ENCODE measurements at regions not wholly inside any gene's neighbourhood (a gene's known extent, or its start where the extent isn't known, plus 50 kb on each side); places are given as distances from the start of the nearest gene placed in this dataset.

DNA sequence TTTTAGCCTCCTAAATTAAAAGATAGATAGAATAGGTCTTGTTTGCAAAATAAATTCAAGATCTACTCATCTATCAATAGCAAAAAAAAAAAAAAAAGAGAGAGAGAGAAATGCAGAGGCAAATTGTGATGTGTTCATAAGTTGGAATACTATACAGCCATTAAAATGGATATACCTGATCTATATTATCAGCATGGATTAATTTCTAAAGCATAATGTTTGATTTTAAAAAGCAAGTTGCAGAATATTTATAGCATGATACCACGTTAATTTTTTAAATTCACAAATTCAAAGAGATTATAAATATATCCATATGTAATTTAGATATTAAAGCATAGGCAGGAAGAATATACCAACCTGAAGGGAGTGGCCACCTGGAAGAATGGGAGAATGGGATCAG, 114.9 kb upstream of the PTPRT start:
- DNase-seq, result no peak

- DNase-seq, result no peak
Observed at GRCh38 chr20:43302936-43303335, 113.2 kb upstream of the PTPRT start.

GRCh38 chr20:43300901-43301300, 111.2 kb upstream of the PTPRT start:
- no peak for DNase-seq

DNA sequence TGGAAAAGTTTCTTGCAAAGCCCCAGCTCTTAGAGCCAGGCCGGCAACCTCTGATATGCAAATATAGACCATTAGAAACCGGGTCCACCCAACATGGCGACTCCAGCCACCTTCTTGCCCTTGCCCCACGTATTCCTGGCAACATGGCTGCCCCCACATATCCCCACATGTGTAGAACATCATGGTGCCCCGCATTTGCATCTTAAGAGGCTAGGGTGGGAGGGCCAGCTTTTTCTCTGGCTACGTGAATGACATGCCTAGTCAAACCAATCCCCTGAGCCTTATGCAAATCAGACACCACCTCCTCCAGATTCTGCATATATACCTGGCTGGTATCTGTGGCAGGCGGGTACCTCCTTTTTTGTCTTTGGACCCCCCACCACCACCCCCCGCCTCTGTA, 106.1 kb upstream of the PTPRT start:
- no peak for DNase-seq

- DNase-seq, result no peak
Observed at GRCh38 chr20:43295263-43295662, 105.6 kb upstream of the PTPRT start.

- DNase-seq, result no peak
Observed at GRCh38 chr20:43294031-43294430, 104.3 kb upstream of the PTPRT start.

DNA sequence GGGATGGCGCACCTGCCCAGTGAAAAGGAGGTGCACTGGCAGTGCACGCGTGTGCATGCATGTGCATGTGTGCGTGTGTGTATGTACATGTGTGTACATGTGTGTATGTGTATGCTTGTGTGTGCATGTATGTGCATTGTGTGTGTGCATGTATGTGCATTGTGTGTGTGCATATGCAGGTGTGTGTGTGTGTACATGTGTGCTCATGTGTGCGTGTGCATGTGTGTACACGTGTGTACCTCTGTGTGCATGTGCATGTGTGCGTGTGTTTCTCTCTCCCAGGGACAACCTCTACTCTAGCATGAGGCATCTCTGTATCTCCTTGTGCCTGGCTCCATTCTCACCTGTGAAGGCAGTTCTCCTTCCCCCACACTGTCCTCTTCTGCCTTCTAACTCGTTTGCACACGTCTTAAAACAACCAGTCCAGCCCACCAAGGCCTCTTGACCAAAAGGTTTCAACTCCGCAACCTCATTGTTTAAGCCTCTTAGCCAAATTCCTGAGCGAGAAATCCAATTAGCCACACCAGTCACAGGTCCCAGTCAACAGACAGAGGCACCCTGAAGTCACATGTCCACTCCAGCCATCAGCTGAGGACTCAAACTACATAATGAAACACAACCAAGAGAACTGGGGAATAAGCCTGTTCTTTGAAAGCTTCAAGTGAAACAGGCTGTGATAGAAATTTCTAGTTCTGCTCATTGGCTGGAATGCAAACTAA, 103.5 kb upstream of the PTPRT start:
- no peak for DNase-seq

DNA sequence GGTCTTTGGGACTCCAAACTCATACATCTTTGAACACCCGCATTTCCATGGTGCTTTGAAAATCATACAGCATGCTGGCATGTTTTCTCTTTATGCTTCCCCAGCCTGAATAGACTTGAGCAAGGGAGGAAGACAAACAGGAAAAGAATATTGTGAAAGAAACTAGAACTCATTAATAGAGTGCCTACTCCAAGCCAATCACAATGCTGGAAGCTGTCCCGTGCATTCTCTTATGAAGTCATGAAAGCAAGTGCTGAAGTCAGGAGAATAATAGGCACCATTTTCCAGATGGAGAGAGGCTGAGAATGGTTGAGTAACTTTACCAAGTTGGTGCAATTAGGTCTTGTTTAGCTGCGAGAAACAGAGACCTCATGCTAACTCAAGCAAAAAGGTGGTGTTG, 102.5 kb upstream of the PTPRT start:
- no peak for DNase-seq

- DNase-seq, result no peak
Observed at GRCh38 chr20:43287637-43288036, 97.9 kb upstream of the PTPRT start.

GRCh38 chr20:43285170-43285569, 95.5 kb upstream of the PTPRT start:
- no peak for DNase-seq

- DNase-seq, result no peak
Observed at GRCh38 chr20:43284486-43284885, 94.8 kb upstream of the PTPRT start.

DNA sequence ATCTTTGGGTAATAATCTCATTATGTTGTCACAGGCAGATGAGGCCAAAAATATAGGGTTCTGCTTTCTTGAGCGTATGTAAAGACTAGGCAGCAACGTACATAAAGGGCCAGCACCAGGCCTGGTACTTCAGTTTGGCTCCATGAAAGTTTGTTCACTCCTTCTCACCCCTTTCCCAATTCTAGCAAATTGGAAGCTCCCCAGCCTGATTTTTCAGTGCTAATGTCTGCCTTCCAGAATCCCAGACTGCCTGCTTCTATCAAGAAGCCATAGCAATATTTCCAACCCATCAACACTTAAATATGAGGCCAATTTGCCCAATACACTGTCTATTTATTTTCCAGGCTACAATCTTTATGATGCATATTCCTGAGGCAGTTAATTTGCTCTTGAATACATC, 93.4 kb upstream of the PTPRT start:
- no peak for DNase-seq

GRCh38 chr20:43271980-43272379, 82.3 kb upstream of the PTPRT start:
- DNase-seq, result no peak

- DNase-seq, result no peak
Observed at GRCh38 chr20:43265449-43265848, 75.7 kb upstream of the PTPRT start.

GRCh38 chr20:43263226-43263625, 73.5 kb upstream of the PTPRT start:
- DNase-seq, result no peak

- no peak for DNase-seq
Observed at GRCh38 chr20:43262341-43262740, 72.6 kb upstream of the PTPRT start.

- DNase-seq, result no peak
Observed at GRCh38 chr20:43255877-43256276, 66.2 kb upstream of the PTPRT start.

DNA sequence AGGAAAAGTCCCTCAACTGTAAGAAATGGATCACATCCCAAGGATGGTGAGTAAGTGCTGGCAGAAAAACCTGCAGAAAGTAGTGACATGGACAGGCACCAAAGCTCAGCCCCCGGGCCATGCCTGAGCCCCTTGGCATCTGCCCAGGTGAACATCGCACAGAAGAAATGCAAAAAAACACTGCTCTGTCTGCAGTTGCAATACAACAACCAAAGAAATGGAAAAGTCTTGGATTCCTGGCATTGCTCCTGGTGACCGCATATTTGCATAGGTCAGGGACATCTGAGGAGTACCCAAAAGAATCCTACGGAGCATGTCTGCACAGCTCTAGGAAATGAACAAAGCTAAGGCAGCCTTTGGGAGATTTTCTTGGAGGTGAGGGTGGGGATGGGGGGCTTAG, 63.1 kb upstream of the PTPRT start:
- DNase-seq, result no peak

- DNase-seq, result no peak
Observed at GRCh38 chr20:43248341-43248740, 58.6 kb upstream of the PTPRT start.

DNA sequence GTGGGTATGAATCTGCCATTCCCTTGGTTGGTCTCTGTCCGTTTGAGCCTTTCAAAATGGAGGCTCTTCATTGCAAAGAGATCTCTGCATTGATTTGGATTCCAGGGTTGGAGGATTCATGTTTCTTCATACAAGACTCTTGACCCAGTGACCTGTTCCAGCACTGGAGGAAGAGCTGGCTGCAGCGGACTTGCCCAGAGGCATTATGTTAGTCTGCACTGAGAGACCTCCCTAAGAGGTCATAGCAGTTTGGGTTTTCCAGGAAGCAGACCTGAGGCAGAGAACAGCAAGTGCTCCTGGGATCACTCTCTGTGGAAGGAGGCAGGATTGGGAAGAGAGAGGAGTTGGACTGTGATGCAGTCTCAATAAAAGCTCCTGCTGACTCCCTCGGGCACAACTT, 57.7 kb upstream of the PTPRT start:
- DNase-seq, result no peak

DNA sequence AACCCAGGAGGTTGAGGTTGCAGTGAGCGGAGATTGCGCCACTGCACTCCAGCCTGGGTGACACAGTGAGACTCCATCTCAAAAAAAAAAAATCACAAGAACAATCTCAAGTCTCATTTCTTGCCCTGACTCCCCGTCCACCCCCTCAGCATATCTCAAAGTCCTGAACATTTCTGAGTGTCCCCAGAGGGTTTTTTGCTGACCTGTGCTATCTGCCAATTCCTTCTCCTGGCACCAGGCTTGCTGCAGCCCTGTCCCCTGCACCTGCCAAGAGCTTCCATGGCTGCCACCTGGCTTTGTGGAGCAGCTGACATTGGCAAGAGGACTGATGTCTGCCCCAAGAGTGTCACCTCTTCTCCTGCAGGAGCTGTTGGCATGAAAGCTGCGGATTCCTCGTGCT, 54.9 kb upstream of the PTPRT start:
- DNase-seq, result no peak

DNA sequence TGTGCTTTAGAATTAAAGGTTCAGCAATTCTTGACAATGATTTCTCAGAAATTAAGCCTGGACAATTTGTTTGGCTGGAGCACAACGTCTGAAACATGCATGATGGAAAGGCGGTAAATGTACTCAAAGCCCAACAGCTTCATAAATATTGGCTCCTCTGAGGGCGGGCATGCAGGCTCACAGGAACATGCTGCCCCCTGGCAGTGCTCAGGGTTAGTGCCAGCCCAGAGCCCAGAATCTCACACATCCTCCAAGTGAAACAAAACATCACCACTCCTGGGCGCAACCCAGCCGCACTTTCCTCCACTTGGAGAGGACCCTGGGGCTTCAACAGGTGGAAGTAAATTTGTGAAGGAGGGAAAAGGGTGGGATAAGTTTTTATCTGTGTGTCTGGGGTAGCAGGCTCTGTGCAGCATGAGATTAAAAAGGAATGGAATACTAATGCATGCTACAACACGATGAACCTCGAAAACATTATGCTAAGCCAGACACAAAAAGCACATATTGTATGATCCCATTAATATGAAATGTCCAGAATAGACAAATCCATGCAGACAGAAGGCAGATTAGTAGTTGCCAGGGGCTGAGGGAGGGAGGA, 54.1 kb upstream of the PTPRT start:
- no peak for DNase-seq

DNA sequence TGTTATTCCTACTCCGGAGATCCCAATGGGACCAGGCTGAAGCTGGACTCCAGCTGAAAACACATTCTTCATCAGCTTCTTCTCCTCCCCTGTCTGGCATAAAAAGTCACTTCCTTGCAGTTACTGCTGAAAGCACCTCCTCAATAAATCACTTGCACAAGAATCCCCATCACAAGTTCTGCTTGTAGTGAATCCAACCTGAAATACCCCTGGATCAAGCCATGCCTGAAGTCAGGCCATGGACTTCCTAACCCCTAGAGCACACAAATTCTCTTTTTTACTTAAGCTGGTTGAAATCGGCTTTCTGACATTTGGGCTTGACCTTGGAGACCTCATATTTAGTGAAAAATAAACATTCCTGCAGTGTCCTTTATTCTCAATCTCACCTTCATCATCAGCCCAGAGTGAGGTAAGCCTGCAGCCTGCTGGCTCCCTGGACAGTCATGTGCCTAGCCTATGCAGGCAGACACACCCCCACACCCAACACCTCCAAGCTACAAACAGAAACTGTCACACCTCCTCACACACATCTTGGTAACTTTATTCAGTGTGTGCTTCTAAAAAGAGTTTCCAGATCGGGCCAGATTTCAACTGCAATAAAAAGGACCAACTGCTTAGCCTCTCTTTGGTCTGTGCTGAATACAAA, 51.5 kb upstream of the PTPRT start:
- no peak for DNase-seq
